ENCODE measurements at regions not wholly inside any gene's neighbourhood (a gene's known extent, or its start where the extent isn't known, plus 50 kb on each side); places are given as distances from the start of the nearest gene placed in this dataset.

DNA sequence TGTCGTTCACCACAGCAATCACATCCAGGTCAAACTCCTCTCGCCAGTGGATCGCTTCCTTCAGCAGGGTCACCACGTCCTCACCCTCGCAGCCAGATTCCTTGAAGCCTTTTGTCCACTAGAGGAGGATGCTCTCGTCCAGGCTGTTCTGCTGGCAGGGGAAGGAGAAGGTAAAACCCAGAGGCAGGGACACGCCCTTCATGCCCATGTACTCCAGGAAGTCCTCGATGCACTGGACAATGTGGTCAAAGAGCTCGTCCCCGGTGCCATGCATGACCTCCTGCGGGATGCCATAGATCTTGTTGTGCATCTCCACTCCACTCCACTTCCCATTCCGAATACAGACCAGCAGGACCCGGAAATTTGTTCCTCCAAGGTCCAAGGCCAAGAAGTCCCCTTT, 152.4 kb downstream of the TENT5D start:
- no peak for ATAC-seq
- no peaks in the 10 kb centered on the region for H4K20me1 ChIP-seq (ENCODE audit: insufficient read depth)
- no peak overlapping the region for H3K4me2 ChIP-seq (ENCODE audit: low read length)
- TF ChIP-seq SP1 (IDR thresholded peaks at IDR 0.05; ENCODE audit: low read depth), result no peak
- no peak for TF ChIP-seq RAD21 (IDR thresholded peaks at IDR 0.05; ENCODE audit: low read depth)
- no peak for TF ChIP-seq EGR1 (IDR thresholded peaks at IDR 0.05; ENCODE audit: low read depth)
- TF ChIP-seq, protein P1, sequence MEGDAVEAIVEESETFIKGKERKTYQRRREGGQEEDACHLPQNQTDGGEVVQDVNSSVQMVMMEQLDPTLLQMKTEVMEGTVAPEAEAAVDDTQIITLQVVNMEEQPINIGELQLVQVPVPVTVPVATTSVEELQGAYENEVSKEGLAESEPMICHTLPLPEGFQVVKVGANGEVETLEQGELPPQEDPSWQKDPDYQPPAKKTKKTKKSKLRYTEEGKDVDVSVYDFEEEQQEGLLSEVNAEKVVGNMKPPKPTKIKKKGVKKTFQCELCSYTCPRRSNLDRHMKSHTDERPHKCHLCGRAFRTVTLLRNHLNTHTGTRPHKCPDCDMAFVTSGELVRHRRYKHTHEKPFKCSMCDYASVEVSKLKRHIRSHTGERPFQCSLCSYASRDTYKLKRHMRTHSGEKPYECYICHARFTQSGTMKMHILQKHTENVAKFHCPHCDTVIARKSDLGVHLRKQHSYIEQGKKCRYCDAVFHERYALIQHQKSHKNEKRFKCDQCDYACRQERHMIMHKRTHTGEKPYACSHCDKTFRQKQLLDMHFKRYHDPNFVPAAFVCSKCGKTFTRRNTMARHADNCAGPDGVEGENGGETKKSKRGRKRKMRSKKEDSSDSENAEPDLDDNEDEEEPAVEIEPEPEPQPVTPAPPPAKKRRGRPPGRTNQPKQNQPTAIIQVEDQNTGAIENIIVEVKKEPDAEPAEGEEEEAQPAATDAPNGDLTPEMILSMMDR (IDR thresholded peaks at IDR 0.05 in 2 of 3, conservative IDR thresholded peaks at IDR 0.05 in 1 of 3; ENCODE audit: borderline replicate concordance in 1 of 3, insufficient read depth in 1 of 3, low read depth in 2 of 3, low read length in 2 of 3), result no peak
- no peak for TF ChIP-seq EZH2phosphoT487 (IDR thresholded peaks at IDR 0.05; ENCODE audit: borderline replicate concordance)
- TF ChIP-seq EZH2 (IDR thresholded peaks at IDR 0.05), result no peak
- TF ChIP-seq, protein P2, sequence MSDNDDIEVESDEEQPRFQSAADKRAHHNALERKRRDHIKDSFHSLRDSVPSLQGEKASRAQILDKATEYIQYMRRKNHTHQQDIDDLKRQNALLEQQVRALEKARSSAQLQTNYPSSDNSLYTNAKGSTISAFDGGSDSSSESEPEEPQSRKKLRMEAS (IDR thresholded peaks at IDR 0.05), result no peak
- TF ChIP-seq ELF1 (IDR thresholded peaks at IDR 0.05; ENCODE audit: borderline replicate concordance, low read depth), result no peak
- no peak for TF ChIP-seq SRF (IDR thresholded peaks at IDR 0.05; ENCODE audit: low read depth)
- TF ChIP-seq JUND (IDR thresholded peaks at IDR 0.05), result no peak
- no peak for TF ChIP-seq POLR2A (IDR thresholded peaks at IDR 0.05; ENCODE audit: borderline replicate concordance, extremely low read depth, insufficient read depth, insufficient read length)
- TF ChIP-seq, protein P3, sequence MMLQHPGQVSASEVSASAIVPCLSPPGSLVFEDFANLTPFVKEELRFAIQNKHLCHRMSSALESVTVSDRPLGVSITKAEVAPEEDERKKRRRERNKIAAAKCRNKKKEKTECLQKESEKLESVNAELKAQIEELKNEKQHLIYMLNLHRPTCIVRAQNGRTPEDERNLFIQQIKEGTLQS (IDR thresholded peaks at IDR 0.05), result no peak
- TF ChIP-seq, protein P4, sequence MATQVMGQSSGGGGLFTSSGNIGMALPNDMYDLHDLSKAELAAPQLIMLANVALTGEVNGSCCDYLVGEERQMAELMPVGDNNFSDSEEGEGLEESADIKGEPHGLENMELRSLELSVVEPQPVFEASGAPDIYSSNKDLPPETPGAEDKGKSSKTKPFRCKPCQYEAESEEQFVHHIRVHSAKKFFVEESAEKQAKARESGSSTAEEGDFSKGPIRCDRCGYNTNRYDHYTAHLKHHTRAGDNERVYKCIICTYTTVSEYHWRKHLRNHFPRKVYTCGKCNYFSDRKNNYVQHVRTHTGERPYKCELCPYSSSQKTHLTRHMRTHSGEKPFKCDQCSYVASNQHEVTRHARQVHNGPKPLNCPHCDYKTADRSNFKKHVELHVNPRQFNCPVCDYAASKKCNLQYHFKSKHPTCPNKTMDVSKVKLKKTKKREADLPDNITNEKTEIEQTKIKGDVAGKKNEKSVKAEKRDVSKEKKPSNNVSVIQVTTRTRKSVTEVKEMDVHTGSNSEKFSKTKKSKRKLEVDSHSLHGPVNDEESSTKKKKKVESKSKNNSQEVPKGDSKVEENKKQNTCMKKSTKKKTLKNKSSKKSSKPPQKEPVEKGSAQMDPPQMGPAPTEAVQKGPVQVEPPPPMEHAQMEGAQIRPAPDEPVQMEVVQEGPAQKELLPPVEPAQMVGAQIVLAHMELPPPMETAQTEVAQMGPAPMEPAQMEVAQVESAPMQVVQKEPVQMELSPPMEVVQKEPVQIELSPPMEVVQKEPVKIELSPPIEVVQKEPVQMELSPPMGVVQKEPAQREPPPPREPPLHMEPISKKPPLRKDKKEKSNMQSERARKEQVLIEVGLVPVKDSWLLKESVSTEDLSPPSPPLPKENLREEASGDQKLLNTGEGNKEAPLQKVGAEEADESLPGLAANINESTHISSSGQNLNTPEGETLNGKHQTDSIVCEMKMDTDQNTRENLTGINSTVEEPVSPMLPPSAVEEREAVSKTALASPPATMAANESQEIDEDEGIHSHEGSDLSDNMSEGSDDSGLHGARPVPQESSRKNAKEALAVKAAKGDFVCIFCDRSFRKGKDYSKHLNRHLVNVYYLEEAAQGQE (IDR thresholded peaks at IDR 0.05; ENCODE audit: low read depth), result no peak
- no peak for TF ChIP-seq ZFX (IDR thresholded peaks at IDR 0.05)
- no peak for TF ChIP-seq TCF7L2 (IDR thresholded peaks at IDR 0.05; ENCODE audit: borderline replicate concordance, extremely low read depth, insufficient read depth, insufficient read length)
- TF ChIP-seq CBX3 (IDR thresholded peaks at IDR 0.05; ENCODE audit: low read depth), result no peak
- TF ChIP-seq CEBPB (IDR thresholded peaks at IDR 0.05; ENCODE audit: low read depth), result no peak
- TF ChIP-seq YY1 (IDR thresholded peaks at IDR 0.05; ENCODE audit: extremely low read depth, insufficient replicate concordance, low read depth, low read length), result no peak
- TF ChIP-seq ZNF274 (IDR thresholded peaks at IDR 0.05; ENCODE audit: low read depth, low read length), result no peak
- TF ChIP-seq POLR2AphosphoS5 (IDR thresholded peaks at IDR 0.05; ENCODE audit: low read depth, low read length), result no peak
- no peaks in the 10 kb centered on the region for H3K79me2 ChIP-seq (ENCODE audit: insufficient read depth, low read length)
- H3K4me1 ChIP-seq (ENCODE audit: control insufficient read depth in 1 of 2, insufficient read depth in 2 of 2, low read length in 2 of 2), result no peaks in the 10 kb centered on the region
- no peaks in the 10 kb centered on the region for H3K27me3 ChIP-seq (ENCODE audit: insufficient read depth, low read length)
- RAD21 ChIA-PET (ENCODE audit: low non-redundant PET in 1 of 2, low total read pairs in 2 of 2, uncharacterized antibody in 2 of 2, unreplicated experiment in 2 of 2), result no interaction called here
- H3K9me3 ChIP-seq (ENCODE audit: control insufficient read depth in 1 of 2, insufficient read depth in 1 of 2, low read depth in 1 of 2, low read length in 2 of 2), result no peaks in the 10 kb centered on the region
- POLR2A ChIA-PET, result no interaction called here
- no peak overlapping the region for H2AFZ ChIP-seq (ENCODE audit: low read depth, low read length, poor library complexity, severe bottlenecking)
- CTCF ChIA-PET, result no interaction called here
- no peak overlapping the region for H3K4me3 ChIP-seq (replicated peaks in 1 of 2; ENCODE audit: low read depth in 1 of 2, low read length in 2 of 2)
- no peaks in the 10 kb centered on the region for H3K9me2 ChIP-seq (ENCODE audit: insufficient read depth)
- no peak for DNase-seq (ENCODE audit: low read depth, low spot score)
- intact Hi-C loops (cut with micrococcal nuclease), result no loop called here
- H3K36me3 ChIP-seq (ENCODE audit: control insufficient read depth in 1 of 2, insufficient read depth in 2 of 2, low read length in 2 of 2), result no peaks in the 10 kb centered on the region
- BruUV-seq (replicated peaks), result no TSS peak
- H3K9ac ChIP-seq (ENCODE audit: low read length), result no peak overlapping the region
- H3K27ac ChIP-seq (ENCODE audit: low read depth, low read length), result no peak overlapping the region
